ENCODE measurements at regions not wholly inside any gene's neighbourhood (a gene's known extent, or its start where the extent isn't known, plus 50 kb on each side); places are given as distances from the start of the nearest gene placed in this dataset.

- Histone ChIP-seq H3F3A (replicated peaks; ENCODE audit: insufficient read depth) (no peaks in the 10 kb centered on the region), H3K4me3 (ENCODE audit: low read depth in 2 of 2, low read length in 1 of 2) (no peak overlapping the region; a peak in 1 of 4 replicates), H3K36me3 (replicated peaks in 1 of 2; ENCODE audit: control insufficient read depth in 1 of 2, insufficient read depth in 2 of 2, low read length in 1 of 2) (no peaks in the 10 kb centered on the region), H3K9ac (no peak overlapping the region), H3K27me3 (ENCODE audit: insufficient read depth) (no peaks in the 10 kb centered on the region), H3K4me1 (ENCODE audit: control insufficient read depth in 1 of 2, insufficient read depth in 2 of 2, low read depth in 1 of 2, low read length in 1 of 2) (peaks cover 0 to 20% of the 10 kb centered on the region in 2 experiments; a peak in 2 of 4 replicates), H3K9me3 (no peaks in the 10 kb centered on the region), H3K79me2 (ENCODE audit: insufficient read depth) (no peaks in the 10 kb centered on the region), H3K27ac (ENCODE audit: low read depth in 2 of 2, low read length in 1 of 2) (peak overlapping the region in 1 of 2 experiments; percentile 67; a peak in 2 of 4 replicates), H3K9me2 (no peaks in the 10 kb centered on the region), H4K20me1 (ENCODE audit: insufficient read depth) (no peaks in the 10 kb centered on the region), H2AFZ (ENCODE audit: low read depth) (no peak overlapping the region), H3K4me2 (no peak overlapping the region)
- POLR2A ChIA-PET, result no interaction called here
- WGBS (ENCODE audit: low lambda C conversion rate), result 13% methylated on average over 5 of the region's 5 CpGs
- CTCF ChIA-PET, result interaction anchor here (0.6 to 2.4 kb wide), 6 partner anchors 11 to 371 kb away, joined by 3 to 13 read pairs (median 4); no protein-coding TSS in a partner anchor
- DNase-seq, result peak; percentile 72
- TF ChIP-seq CHD2 (IDR thresholded peaks at IDR 0.05; ENCODE audit: low read length, partially characterized antibody) (no peak), GATA2 (CRISPR knock-in tag; IDR thresholded peaks at IDR 0.05) (no peak), ZBTB33 (IDR thresholded peaks at IDR 0.05; ENCODE audit: borderline replicate concordance, low read depth) (no peak), MAX (IDR thresholded peaks at IDR 0.05; ENCODE audit: low read depth) (no peak), FOSL2 (IDR thresholded peaks at IDR 0.05; ENCODE audit: borderline replicate concordance, low read depth) (no peak)
Measured at GRCh38 chr3:69532547-69533224, 146.8 kb upstream of the FRMD4B start.

- POLR2A ChIA-PET, result no interaction called here
- Histone ChIP-seq H3K27ac (ENCODE audit: low read depth in 2 of 2, low read length in 1 of 2) (peak overlapping the region in 1 of 2 experiments; percentile 67; a peak in 2 of 4 replicates), H3K27me3 (ENCODE audit: insufficient read depth) (peaks cover 5% of the 10 kb centered on the region; the same call in 1 of the 2 replicates), H3K79me2 (ENCODE audit: insufficient read depth) (no peaks in the 10 kb centered on the region), H3F3A (replicated peaks; ENCODE audit: insufficient read depth) (no peaks in the 10 kb centered on the region), H3K4me2 (no peak overlapping the region), H3K9me3 (no peaks in the 10 kb centered on the region), H3K4me1 (ENCODE audit: control insufficient read depth in 1 of 2, insufficient read depth in 2 of 2, low read depth in 1 of 2, low read length in 1 of 2) (peaks cover 0 to 20% of the 10 kb centered on the region in 2 experiments; a peak in 2 of 4 replicates), H4K20me1 (ENCODE audit: insufficient read depth) (no peaks in the 10 kb centered on the region), H3K4me3 (ENCODE audit: low read depth in 2 of 2, low read length in 1 of 2) (no peak overlapping the region), H3K9me2 (no peaks in the 10 kb centered on the region), H3K9ac (no peak overlapping the region), H2AFZ (ENCODE audit: low read depth) (no peak overlapping the region), H3K36me3 (replicated peaks in 1 of 2; ENCODE audit: control insufficient read depth in 1 of 2, insufficient read depth in 2 of 2, low read length in 1 of 2) (no peaks in the 10 kb centered on the region)
- CTCF ChIA-PET, result interaction anchor here (0.6 to 2.4 kb wide), 8 partner anchors 42 to 370 kb away, joined by 3 to 13 read pairs (median 3); no protein-coding TSS in a partner anchor
- 3% methylated on average over 3 of the region's 3 CpGs for WGBS (ENCODE audit: low lambda C conversion rate)
- peak; percentile 55 for DNase-seq
- TF ChIP-seq RCOR1 (IDR thresholded peaks at IDR 0.05; ENCODE audit: low read length) (peak; percentile 66), EP300 (IDR thresholded peaks at IDR 0.05; ENCODE audit: borderline replicate concordance in 1 of 2, low read depth in 1 of 2, low read length in 1 of 2) (peak in 1 of 2 experiments; percentile 56; a peak in 2 of 4 replicates), RAD21 (IDR thresholded peaks at IDR 0.05; ENCODE audit: low read length) (0 out of 2 replicates have a peak, but pooled peaks have one; percentile 2), CHD2 (IDR thresholded peaks at IDR 0.05; ENCODE audit: low read length, partially characterized antibody) (peak; percentile 14), FOXJ3 (CRISPR knock-in tag; IDR thresholded peaks at IDR 0.05) (peak; percentile 20; the same call in 1 of the 2 replicates), GATA2 (CRISPR knock-in tag; IDR thresholded peaks at IDR 0.05) (peak; percentile 78), USF2 (IDR thresholded peaks at IDR 0.05; ENCODE audit: borderline replicate concordance, low read depth, low read length) (no peak), MXI1 (IDR thresholded peaks at IDR 0.05; ENCODE audit: low read depth, low read length) (no peak)
Measured at GRCh38 chr3:69531576-69532546, 146.0 kb upstream of the FRMD4B start.

All from SK-N-SH (cell line).